ENCODE measurements at regions not wholly inside any gene's neighbourhood (a gene's known extent, or its start where the extent isn't known, plus 50 kb on each side); places are given as distances from the start of the nearest gene placed in this dataset.
"Not testable (repeated sequence)": the region's sequence is repeated elsewhere in the genome, so short reads cannot be mapped to it uniquely, and the experiment has no call there.

GRCh38 chr5:92711956-92712355 is 869.1 kb downstream of the NR2F1-AS1 start:
- Histone ChIP-seq H3K27me3 (ENCODE audit: control insufficient read depth in 2 of 2, insufficient read depth in 1 of 2, low read length in 1 of 2) (no peaks in the 10 kb centered on the region), H3K9me3 (ENCODE audit: control insufficient read depth in 2 of 2, insufficient read depth in 1 of 2, low read length in 1 of 2) (no peaks in the 10 kb centered on the region), H3K4me1 (ENCODE audit: control insufficient read depth in 2 of 2, insufficient read depth in 2 of 2, low read length in 2 of 2) (no peaks in the 10 kb centered on the region), H3K27ac (ENCODE audit: low read depth in 1 of 2, low read length in 1 of 2) (no peak overlapping the region), H3K4me3 (ENCODE audit: low read length in 2 of 2) (no peak overlapping the region), H3K36me3 (ENCODE audit: control insufficient read depth in 2 of 2, insufficient read depth in 2 of 2, low read length in 1 of 2) (no peaks in the 10 kb centered on the region)
- no peak for DNase-seq (ENCODE audit: low read depth in 6 of 9, low spot score in 9 of 9)
- WGBS = 89% methylated on average over 4 of the region's 4 CpGs

GRCh38 chr5:92704590-92704989 is 876.4 kb downstream of the NR2F1-AS1 start:
- H3K4me3 ChIP-seq (ENCODE audit: low read length in 2 of 2) = no peak overlapping the region
- no peak overlapping the region for H3K27ac ChIP-seq (ENCODE audit: low read depth in 1 of 2, low read length in 1 of 2)
- H3K4me1 ChIP-seq (ENCODE audit: control insufficient read depth in 2 of 2, insufficient read depth in 2 of 2, low read length in 2 of 2) = no peaks in the 10 kb centered on the region
- H3K9me3 ChIP-seq (ENCODE audit: control insufficient read depth in 2 of 2, insufficient read depth in 1 of 2, low read length in 1 of 2) = no peaks in the 10 kb centered on the region
- H3K36me3 ChIP-seq (ENCODE audit: control insufficient read depth in 2 of 2, insufficient read depth in 2 of 2, low read length in 1 of 2) = no peaks in the 10 kb centered on the region
- H3K27me3 ChIP-seq (ENCODE audit: control insufficient read depth in 2 of 2, insufficient read depth in 1 of 2, low read length in 1 of 2) = no peaks in the 10 kb centered on the region
- DNase-seq (ENCODE audit: low read depth in 6 of 9, low spot score in 9 of 9) = no peak

DNA sequence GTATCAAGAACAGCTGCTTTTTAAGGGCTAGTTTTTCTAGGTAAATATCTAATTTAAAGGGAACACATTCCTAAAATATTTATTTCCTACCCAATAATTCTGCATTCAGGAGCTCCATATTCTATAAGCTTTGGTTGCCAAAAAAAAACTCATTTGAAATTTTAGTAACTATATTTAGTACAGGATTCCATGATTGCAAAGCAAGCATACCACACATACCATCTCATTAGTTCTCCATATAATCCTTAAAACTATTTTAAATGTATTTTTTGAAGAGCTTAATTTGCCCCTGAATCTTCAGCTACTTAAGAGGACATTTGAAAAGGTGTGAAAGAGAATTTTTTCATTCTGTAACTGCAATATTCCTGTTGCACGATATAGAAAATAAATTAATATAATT is 877.0 kb downstream of the NR2F1-AS1 start:
- H3K4me3 ChIP-seq (ENCODE audit: low read length in 2 of 2) = no peak overlapping the region
- no peak for DNase-seq (ENCODE audit: low read depth in 6 of 9, low spot score in 9 of 9)
- no peak overlapping the region for H3K27ac ChIP-seq (ENCODE audit: low read depth in 1 of 2, low read length in 1 of 2)
- no peaks in the 10 kb centered on the region for H3K27me3 ChIP-seq (ENCODE audit: control insufficient read depth in 2 of 2, insufficient read depth in 1 of 2, low read length in 1 of 2)
- 84% methylated on average over 1 of the region's 1 CpG for WGBS
- no peaks in the 10 kb centered on the region for H3K36me3 ChIP-seq (ENCODE audit: control insufficient read depth in 2 of 2, insufficient read depth in 2 of 2, low read length in 1 of 2)
- H3K4me1 ChIP-seq (ENCODE audit: control insufficient read depth in 2 of 2, insufficient read depth in 2 of 2, low read length in 2 of 2) = no peaks in the 10 kb centered on the region
- H3K9me3 ChIP-seq (ENCODE audit: control insufficient read depth in 2 of 2, insufficient read depth in 1 of 2, low read length in 1 of 2) = no peaks in the 10 kb centered on the region

DNA sequence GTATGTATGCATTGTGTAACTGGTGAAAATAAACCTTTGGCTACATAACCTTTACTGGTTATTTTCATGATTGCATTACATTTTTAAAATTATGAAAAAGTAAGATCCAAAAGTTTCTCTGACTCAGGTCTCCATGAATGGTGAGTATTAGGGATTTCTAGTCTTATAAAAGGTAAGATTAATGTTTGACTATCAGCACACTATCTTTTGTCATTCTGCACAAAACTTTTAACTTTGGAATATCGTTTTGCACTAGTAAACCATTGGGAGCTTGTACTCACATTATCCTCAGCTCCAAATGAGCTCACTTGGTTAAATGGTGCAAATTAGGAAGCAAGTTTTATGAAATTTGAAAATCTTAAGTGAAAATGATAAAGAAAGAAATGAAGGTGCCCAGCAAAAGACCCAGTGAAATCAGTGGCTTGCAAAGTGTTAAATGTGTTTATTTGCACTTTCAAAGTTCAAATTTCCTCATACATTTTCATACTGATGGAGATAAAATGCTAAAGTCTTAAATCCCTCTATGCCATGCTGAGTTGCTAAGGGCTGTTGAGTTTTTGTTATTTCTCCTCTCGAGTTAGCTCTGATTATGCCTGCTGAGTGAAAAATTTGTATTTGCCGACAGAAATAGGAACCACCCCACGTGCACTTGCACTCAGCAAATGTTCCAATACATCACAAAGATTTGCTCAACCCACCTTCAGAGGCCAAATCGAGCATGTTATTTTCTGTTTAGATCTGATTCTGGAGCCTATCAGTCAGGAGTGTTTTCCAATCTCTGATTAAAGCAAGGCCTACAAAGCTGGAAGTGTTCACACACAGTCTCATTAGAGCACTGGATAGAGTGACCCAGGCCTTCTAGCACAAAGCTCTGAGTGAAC is 885.7 kb downstream of the NR2F1-AS1 start:
- no peak overlapping the region for H3K27ac ChIP-seq (ENCODE audit: low read depth in 1 of 2, low read length in 1 of 2)
- 66% methylated on average over 5 of the region's 5 CpGs for WGBS

DNA sequence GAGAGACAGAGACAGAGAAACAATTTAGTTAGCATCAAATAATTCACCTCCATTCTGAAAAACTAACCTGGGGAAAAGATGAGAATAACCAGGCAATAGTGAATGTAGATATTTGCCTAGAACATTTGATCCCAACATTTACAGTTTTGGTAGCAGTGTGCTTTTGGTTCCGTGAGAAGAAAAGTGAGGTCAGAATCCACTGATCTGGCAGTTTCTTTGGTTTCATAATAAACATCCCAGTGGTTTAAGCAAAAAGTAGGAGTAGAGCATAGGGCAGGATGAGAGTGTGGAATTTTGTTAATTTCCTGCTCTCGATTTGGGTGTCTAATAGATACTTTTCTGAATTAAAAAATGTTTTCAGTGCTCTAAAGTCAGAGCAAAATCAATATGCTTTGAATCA is 887.0 kb downstream of the NR2F1-AS1 start:
- H3K4me3 ChIP-seq (ENCODE audit: low read length in 2 of 2) = no peak overlapping the region
- H3K4me1 ChIP-seq (ENCODE audit: control insufficient read depth in 2 of 2, insufficient read depth in 2 of 2, low read length in 2 of 2) = no peaks in the 10 kb centered on the region
- no peak for DNase-seq (ENCODE audit: low read depth in 6 of 9, low spot score in 9 of 9)
- no peaks in the 10 kb centered on the region for H3K9me3 ChIP-seq (ENCODE audit: control insufficient read depth in 2 of 2, insufficient read depth in 1 of 2, low read length in 1 of 2)
- WGBS = 90% methylated on average over 2 of the region's 2 CpGs
- no peaks in the 10 kb centered on the region for H3K36me3 ChIP-seq (ENCODE audit: control insufficient read depth in 2 of 2, insufficient read depth in 2 of 2, low read length in 1 of 2)
- no peak overlapping the region for H3K27ac ChIP-seq (ENCODE audit: low read depth in 1 of 2, low read length in 1 of 2)
- H3K27me3 ChIP-seq (ENCODE audit: control insufficient read depth in 2 of 2, insufficient read depth in 1 of 2, low read length in 1 of 2) = no peaks in the 10 kb centered on the region

More for the DNA sequence above, 885.7 kb downstream of the NR2F1-AS1 start:
- Histone ChIP-seq H3K4me1 (ENCODE audit: control insufficient read depth in 2 of 2, insufficient read depth in 2 of 2, low read length in 2 of 2) (no peaks in the 10 kb centered on the region), H3K27me3 (ENCODE audit: control insufficient read depth in 2 of 2, insufficient read depth in 1 of 2, low read length in 1 of 2) (no peaks in the 10 kb centered on the region), H3K9me3 (ENCODE audit: control insufficient read depth in 2 of 2, insufficient read depth in 1 of 2, low read length in 1 of 2) (no peaks in the 10 kb centered on the region), H3K36me3 (ENCODE audit: control insufficient read depth in 2 of 2, insufficient read depth in 2 of 2, low read length in 1 of 2) (no peaks in the 10 kb centered on the region), H3K4me3 (ENCODE audit: low read length in 2 of 2) (no peak overlapping the region)
- DNase-seq (ENCODE audit: low read depth in 6 of 9, low spot score in 9 of 9) = no peak

- not testable (repeated sequence) for H3K27ac ChIP-seq (ENCODE audit: low read depth in 1 of 2, low read length in 1 of 2); H3K27me3 ChIP-seq (ENCODE audit: control insufficient read depth in 2 of 2, insufficient read depth in 1 of 2, low read length in 1 of 2); H3K4me3 ChIP-seq (ENCODE audit: low read length in 2 of 2); H3K9me3 ChIP-seq (ENCODE audit: control insufficient read depth in 2 of 2, insufficient read depth in 1 of 2, low read length in 1 of 2); DNase-seq (ENCODE audit: low read depth in 6 of 9, low spot score in 9 of 9); H3K4me1 ChIP-seq (ENCODE audit: control insufficient read depth in 2 of 2, insufficient read depth in 2 of 2, low read length in 2 of 2); H3K36me3 ChIP-seq (ENCODE audit: control insufficient read depth in 2 of 2, insufficient read depth in 2 of 2, low read length in 1 of 2)
- WGBS = 93% methylated on average over 5 of the region's 5 CpGs
These were observed 889.1 kb downstream of the NR2F1-AS1 start for GRCh38 chr5:92691955-92692354.

DNA sequence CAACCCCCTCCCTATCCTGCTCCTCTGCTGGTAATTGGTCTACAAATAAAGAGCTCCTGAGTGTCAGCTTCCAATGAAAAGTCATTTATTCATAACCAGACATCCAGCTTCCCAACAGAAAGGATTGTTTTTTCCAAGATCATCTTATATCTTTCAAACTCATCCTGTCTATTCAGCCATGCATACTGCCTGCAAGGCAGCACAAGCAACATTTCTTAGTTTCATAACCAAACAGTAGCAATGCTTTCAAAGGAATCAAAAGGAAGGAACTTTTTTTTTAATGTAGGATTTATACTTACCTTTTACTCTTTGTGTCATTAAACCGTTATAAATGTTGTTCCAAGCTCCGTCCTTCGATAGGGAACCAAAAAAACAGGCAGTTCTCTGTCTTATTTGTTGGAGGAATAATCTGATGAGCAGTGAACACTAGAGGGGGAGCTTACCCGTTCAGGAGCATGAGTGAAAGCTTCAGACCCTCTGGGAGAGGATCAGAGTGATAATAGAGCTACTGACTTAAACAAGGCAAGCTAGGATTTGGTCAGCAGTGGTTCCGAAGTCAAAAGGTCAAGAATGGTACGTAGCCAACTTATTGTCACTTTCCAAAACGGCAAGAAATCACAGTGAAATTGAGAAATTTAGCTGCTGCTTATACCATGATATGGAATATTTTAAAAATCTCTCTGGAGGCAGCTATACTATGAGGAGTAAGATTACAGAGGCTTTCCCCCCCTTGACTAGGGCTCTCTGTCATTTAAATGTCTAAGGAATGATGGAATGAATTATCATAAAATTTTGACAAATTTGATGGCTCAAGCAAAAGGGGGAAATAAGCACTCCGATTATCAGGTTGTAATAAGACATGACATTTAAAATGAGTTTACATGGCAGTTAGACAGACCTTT is 892.9 kb downstream of the NR2F1-AS1 start:
- DNase-seq (ENCODE audit: low read depth in 6 of 9, low spot score in 9 of 9) = no peak

GRCh38 chr5:92678640-92679039 is 902.4 kb downstream of the NR2F1-AS1 start:
- no peaks in the 10 kb centered on the region for H3K27me3 ChIP-seq (ENCODE audit: control insufficient read depth in 2 of 2, insufficient read depth in 1 of 2, low read length in 1 of 2)
- H3K4me3 ChIP-seq (ENCODE audit: low read length in 2 of 2) = no peak overlapping the region
- H3K9me3 ChIP-seq (ENCODE audit: control insufficient read depth in 2 of 2, insufficient read depth in 1 of 2, low read length in 1 of 2) = no peaks in the 10 kb centered on the region
- no peak for DNase-seq (ENCODE audit: low read depth in 6 of 9, low spot score in 9 of 9)
- WGBS = 83% methylated on average over 2 of the region's 2 CpGs
- H3K27ac ChIP-seq (ENCODE audit: low read depth in 1 of 2, low read length in 1 of 2) = no peak overlapping the region
- no peaks in the 10 kb centered on the region for H3K36me3 ChIP-seq (ENCODE audit: control insufficient read depth in 2 of 2, insufficient read depth in 2 of 2, low read length in 1 of 2)
- no peaks in the 10 kb centered on the region for H3K4me1 ChIP-seq (ENCODE audit: control insufficient read depth in 2 of 2, insufficient read depth in 2 of 2, low read length in 2 of 2)

More for the DNA sequence above, 892.9 kb downstream of the NR2F1-AS1 start:
- Histone ChIP-seq H3K4me1 (ENCODE audit: control insufficient read depth in 2 of 2, insufficient read depth in 2 of 2, low read length in 2 of 2) (no peaks in the 10 kb centered on the region), H3K9me3 (ENCODE audit: control insufficient read depth in 2 of 2, insufficient read depth in 1 of 2, low read length in 1 of 2) (no peaks in the 10 kb centered on the region), H3K27ac (ENCODE audit: low read depth in 1 of 2, low read length in 1 of 2) (no peak overlapping the region), H3K36me3 (ENCODE audit: control insufficient read depth in 2 of 2, insufficient read depth in 2 of 2, low read length in 1 of 2) (no peaks in the 10 kb centered on the region), H3K4me3 (ENCODE audit: low read length in 2 of 2) (no peak overlapping the region), H3K27me3 (ENCODE audit: control insufficient read depth in 2 of 2, insufficient read depth in 1 of 2, low read length in 1 of 2) (no peaks in the 10 kb centered on the region)
- 65% methylated on average over 8 of the region's 8 CpGs for WGBS
